ENCODE measurements at regions not wholly inside any gene's neighbourhood (a gene's known extent, or its start where the extent isn't known, plus 50 kb on each side); places are given as distances from the start of the nearest gene placed in this dataset.
"Not testable (repeated sequence)": the region's sequence is repeated elsewhere in the genome, so short reads cannot be mapped to it uniquely, and the experiment has no call there.

DNA sequence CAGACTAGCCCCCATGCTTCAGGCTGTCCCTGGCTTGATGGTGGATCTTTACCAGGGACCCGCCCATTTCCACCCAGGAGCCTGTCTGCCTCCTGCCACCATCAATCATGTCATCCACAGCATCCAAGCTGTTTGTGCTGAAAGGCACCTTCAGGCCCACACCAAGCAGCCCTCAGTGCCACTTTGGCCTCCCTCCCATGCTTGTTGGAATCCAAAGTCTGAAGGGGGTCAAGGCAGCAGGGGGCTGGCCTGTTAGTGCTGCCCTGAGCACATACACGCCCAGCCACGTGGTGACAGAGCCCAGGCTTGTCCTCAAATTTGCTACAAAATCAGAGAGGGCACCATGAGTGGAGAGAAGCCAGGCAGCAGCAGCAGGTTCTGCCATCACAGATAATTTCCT lies 1146.8 kb downstream of the FSCB start:
- no peak for DNase-seq (ENCODE audit: low read depth in 2 of 2)
- no peak overlapping the region for H3K4me3 ChIP-seq (replicated peaks in 1 of 2; ENCODE audit: low read depth in 2 of 2, low read length in 2 of 2)
- TF ChIP-seq CTCF (IDR thresholded peaks at IDR 0.05; ENCODE audit: low read depth, low read length), result no peak

- DNase-seq (ENCODE audit: low read depth in 2 of 2), result no peak
- H3K4me3 ChIP-seq (replicated peaks in 1 of 2; ENCODE audit: low read depth in 2 of 2, low read length in 2 of 2), result no peak overlapping the region
- no peak for TF ChIP-seq CTCF (IDR thresholded peaks at IDR 0.05; ENCODE audit: low read depth, low read length)
These were observed 1147.8 kb downstream of the FSCB start for GRCh38 chr14:43359317-43359716.

DNA sequence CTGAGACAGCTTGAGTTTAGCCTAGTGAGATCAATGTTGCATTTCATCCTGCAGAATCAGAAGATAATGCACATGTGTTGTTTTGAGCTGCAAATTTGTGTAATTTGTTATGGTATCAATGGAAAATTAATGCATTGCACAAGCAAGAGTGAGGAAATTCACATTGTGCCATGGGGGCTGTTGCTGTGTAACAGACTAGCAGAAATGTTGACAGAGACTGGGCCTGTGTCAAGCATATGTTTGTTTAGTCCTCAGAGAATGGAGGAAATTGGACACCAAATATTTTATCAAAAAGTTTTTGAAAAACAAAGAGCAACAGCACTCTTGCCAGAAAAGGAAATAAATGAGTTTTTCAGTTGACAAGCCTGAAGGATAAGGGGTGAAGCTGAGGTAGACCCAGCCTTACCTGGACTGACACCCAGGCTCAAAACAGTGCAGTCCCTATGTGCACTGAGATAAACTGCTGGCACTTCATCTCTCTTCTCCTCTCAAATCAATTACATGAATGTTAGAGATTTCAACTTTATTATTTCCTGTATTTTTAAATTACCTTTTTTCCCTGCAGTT lies 1150.0 kb downstream of the FSCB start:
- no peak for TF ChIP-seq CTCF (IDR thresholded peaks at IDR 0.05; ENCODE audit: low read depth, low read length)
- no peak for DNase-seq (ENCODE audit: low read depth in 2 of 2)

DNA sequence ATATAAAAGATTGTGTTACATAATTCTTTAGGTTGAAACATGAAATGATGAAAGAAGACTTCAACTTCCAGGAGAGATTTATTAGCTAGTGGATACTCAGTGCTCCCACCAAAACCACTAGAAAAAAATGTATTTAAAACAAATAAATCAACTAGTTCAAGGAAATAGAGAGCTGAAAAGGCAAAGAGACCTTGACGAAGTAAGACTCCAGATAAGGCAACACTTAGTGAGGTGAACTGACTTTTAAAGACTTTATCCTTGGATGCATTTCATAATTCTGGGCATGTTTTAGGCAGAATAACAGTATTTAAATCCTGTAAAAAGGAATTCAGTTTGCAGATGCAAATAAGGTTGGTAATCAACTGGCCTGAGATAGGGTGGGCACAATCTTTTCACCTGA lies 1150.7 kb downstream of the FSCB start:
- no peak for DNase-seq (ENCODE audit: low read depth in 2 of 2)
- no peak for TF ChIP-seq CTCF (IDR thresholded peaks at IDR 0.05; ENCODE audit: low read depth, low read length)

More for the DNA sequence above, 1150.0 kb downstream of the FSCB start:
- H3K4me3 ChIP-seq (replicated peaks in 1 of 2; ENCODE audit: low read depth in 2 of 2, low read length in 2 of 2), result no peak overlapping the region

GRCh38 chr14:43341921-43342320 lies 1165.2 kb downstream of the FSCB start:
- no peak for DNase-seq (ENCODE audit: low read depth in 2 of 2)
- TF ChIP-seq CTCF (IDR thresholded peaks at IDR 0.05; ENCODE audit: low read depth, low read length), result no peak
- H3K4me3 ChIP-seq (replicated peaks in 1 of 2; ENCODE audit: low read depth in 2 of 2, low read length in 2 of 2), result no peak overlapping the region

More for the DNA sequence above, 1150.7 kb downstream of the FSCB start:
- H3K4me3 ChIP-seq (replicated peaks in 1 of 2; ENCODE audit: low read depth in 2 of 2, low read length in 2 of 2), result no peak overlapping the region

GRCh38 chr14:43338713-43339112 lies 1168.4 kb downstream of the FSCB start:
- no peak for TF ChIP-seq CTCF (IDR thresholded peaks at IDR 0.05; ENCODE audit: low read depth, low read length)
- H3K4me3 ChIP-seq (replicated peaks in 1 of 2; ENCODE audit: low read depth in 2 of 2, low read length in 2 of 2), result no peak overlapping the region
- DNase-seq (ENCODE audit: low read depth in 2 of 2), result no peak

DNA sequence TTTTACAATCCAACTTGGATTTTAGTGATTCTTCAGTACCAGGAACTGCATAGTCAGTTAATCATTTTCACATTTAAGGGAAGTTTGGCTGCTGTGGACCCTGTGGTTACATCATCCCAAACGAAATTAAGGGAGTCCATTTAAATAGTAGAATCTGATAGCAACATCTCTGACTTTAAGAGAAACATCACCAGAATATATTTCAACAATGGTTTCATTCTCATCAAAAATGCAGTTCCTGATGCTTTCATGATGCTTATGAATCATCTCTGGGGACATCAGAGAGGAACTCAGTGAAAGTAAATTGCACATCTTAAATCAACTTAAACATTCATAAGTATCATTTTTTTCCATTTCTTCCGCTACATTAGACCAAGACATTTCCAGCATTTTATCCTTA lies 1170.7 kb downstream of the FSCB start:
- H3K4me3 ChIP-seq (replicated peaks in 1 of 2; ENCODE audit: low read depth in 2 of 2, low read length in 2 of 2), result no peak overlapping the region
- no peak for DNase-seq (ENCODE audit: low read depth in 2 of 2)
- TF ChIP-seq CTCF (IDR thresholded peaks at IDR 0.05; ENCODE audit: low read depth, low read length), result no peak

DNA sequence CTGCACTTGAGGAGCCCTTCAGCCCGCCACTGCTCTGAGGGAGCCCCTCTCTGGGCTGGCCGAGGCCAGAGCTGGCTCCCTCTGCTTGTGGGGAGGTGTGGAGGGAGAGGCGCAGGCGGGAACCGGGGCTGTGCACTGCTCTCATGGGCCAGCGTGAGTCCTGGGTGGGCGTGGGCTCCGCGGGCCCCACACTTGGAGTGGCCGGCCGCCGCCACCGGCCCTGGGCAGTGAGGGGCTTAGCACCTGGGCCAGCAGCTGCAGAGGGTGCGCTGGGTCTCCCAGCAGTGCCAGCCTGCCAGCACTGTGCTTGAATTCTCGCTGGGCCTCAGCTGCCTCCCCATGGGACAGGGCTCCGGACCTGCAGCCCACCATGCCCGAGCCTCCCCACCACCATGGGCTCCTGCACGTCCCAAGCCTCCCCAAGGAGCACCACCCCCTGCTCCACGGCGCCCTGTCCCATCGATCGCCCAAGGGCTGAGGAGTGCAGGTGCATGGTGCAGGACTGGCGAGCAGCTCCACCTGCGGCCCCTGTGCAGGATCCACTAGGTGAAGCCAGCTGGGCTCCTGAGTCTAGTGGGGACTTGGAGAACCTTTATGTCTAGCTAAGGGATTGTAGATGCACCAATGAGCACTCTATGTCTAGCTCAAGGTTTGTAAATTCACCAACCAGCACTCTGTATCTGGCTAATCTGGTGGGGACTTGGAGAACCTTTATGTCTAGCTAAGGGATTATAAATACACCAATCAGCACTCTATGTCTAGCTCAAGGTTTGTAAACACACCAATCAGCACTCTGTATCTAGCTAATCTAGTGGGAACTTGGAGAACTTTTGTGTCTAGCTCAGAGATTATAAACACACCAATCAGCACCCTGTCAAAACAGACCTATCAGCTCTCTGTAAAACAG lies 1180.3 kb downstream of the FSCB start:
- not testable (repeated sequence) for H3K4me3 ChIP-seq (replicated peaks in 1 of 2; ENCODE audit: low read depth in 2 of 2, low read length in 2 of 2); DNase-seq (ENCODE audit: low read depth in 2 of 2)
